H9 (cell line): ENCODE measurements at regions not wholly inside any gene's neighbourhood (a gene's known extent, or its start where the extent isn't known, plus 50 kb on each side); places are given as distances from the start of the nearest gene placed in this dataset.
"Not testable (repeated sequence)": the region's sequence is repeated elsewhere in the genome, so short reads cannot be mapped to it uniquely, and the experiment has no call there.

Experiments used
- DNase-seq: peaks from one replicate; pipeline ENCODE4 v3.0.0-alpha.2; 2017
- H2AFZ ChIP-seq: one replicate; pipeline ENCODE4 v1.6.1; 2013; ENCODE audit warnings: mild to moderate bottlenecking, low read length, control low read depth, moderate library complexity
- H2AK5ac ChIP-seq: 2 replicates; pipeline ENCODE4 v1.6.1; 2013; ENCODE audit warnings: low read length, control low read depth, mixed read lengths; ENCODE audit not compliant: insufficient read length
- H2BK120ac ChIP-seq: one replicate; pipeline ENCODE4 v1.6.1; 2013; ENCODE audit warnings: low read depth, mild to moderate bottlenecking, low read length, control low read depth, inconsistent platforms; ENCODE audit not compliant: poor library complexity, severe bottlenecking
- H2BK12ac ChIP-seq: 2 replicates; pipeline ENCODE4 v1.6.1; 2013; ENCODE audit warnings: low read length, control low read depth, mixed read lengths, low read depth; ENCODE audit not compliant: insufficient read length
- H2BK15ac ChIP-seq: 2 replicates; pipeline ENCODE4 v1.6.1; 2013; ENCODE audit warnings: low read depth, low read length, control low read depth
- H2BK20ac ChIP-seq: one replicate; pipeline ENCODE4 v1.6.1; 2013; ENCODE audit warnings: low read depth, mild to moderate bottlenecking, low read length, control low read depth, inconsistent platforms; ENCODE audit not compliant: poor library complexity, severe bottlenecking
- H2BK5ac ChIP-seq: 2 replicates; pipeline ENCODE4 v1.6.1; 2013; ENCODE audit warnings: low read length, control low read depth, mixed read lengths; ENCODE audit not compliant: insufficient read length
- H3K14ac ChIP-seq: 2 replicates; pipeline ENCODE4 v1.6.1; 2013; ENCODE audit warnings: low read length, control low read depth; ENCODE audit not compliant: insufficient read depth
- H3K18ac ChIP-seq: 2 replicates; pipeline ENCODE4 v1.6.1; 2013; ENCODE audit warnings: low read depth, mild to moderate bottlenecking, mixed read lengths, low read length, control low read depth; ENCODE audit not compliant: insufficient read length
- H3K23ac ChIP-seq: 2 replicates; pipeline ENCODE4 v1.6.1; 2013; ENCODE audit warnings: low read length, control low read depth, mixed read lengths, low read depth; ENCODE audit not compliant: insufficient read length
- H3K23me2 ChIP-seq: 2 replicates; pipeline ENCODE4 v1.6.1; 2013; ENCODE audit warnings: low read depth, mild to moderate bottlenecking, mixed read lengths, low read length, control low read depth; ENCODE audit not compliant: insufficient read length, poor library complexity, severe bottlenecking
- H3K27ac ChIP-seq: 2 replicates; pipeline ENCODE4 v1.5.1; 2013; ENCODE audit warnings: low read length, control low read depth, mixed read lengths, low read depth; ENCODE audit not compliant: insufficient read length
- H3K27me3 ChIP-seq: 2 replicates; pipeline ENCODE4 v1.6.1; 2013; ENCODE audit warnings: low read length, control low read depth, inconsistent platforms; ENCODE audit not compliant: insufficient read depth
- H3K4ac ChIP-seq: 2 replicates; pipeline ENCODE4 v1.6.1; 2013; ENCODE audit warnings: low read depth, mild to moderate bottlenecking, control low read depth, inconsistent platforms, low read length, moderate library complexity
- H3K4me1 ChIP-seq: 2 replicates; pipeline ENCODE4 v1.6.1; 2013; ENCODE audit warnings: low read length, control low read depth, inconsistent platforms; ENCODE audit not compliant: insufficient read depth
- H3K4me2 ChIP-seq: 2 replicates; pipeline ENCODE4 v1.6.1; 2013; ENCODE audit warnings: low read length, control low read depth, mixed read lengths; ENCODE audit not compliant: insufficient read length, insufficient read depth
- H3K56ac ChIP-seq: 2 replicates; pipeline ENCODE4 v1.6.1; 2013; ENCODE audit warnings: low read depth, mild to moderate bottlenecking, mixed read lengths, low read length, control low read depth; ENCODE audit not compliant: insufficient read length
- H3K79me1 ChIP-seq: 2 replicates; pipeline ENCODE4 v1.6.1; 2013; ENCODE audit warnings: low read depth, mild to moderate bottlenecking, moderate library complexity, low read length, control low read depth, inconsistent platforms; ENCODE audit not compliant: insufficient read depth, poor library complexity, severe bottlenecking
- H3K79me2 ChIP-seq: 2 replicates; pipeline ENCODE4 v1.6.1; 2013; ENCODE audit warnings: low read length, control low read depth, inconsistent platforms; ENCODE audit not compliant: insufficient read depth
- H3K9ac ChIP-seq: 2 replicates; pipeline ENCODE4 v1.6.1; 2013; ENCODE audit warnings: low read length, control low read depth, mixed read lengths; ENCODE audit not compliant: insufficient read length; ENCODE audit errors: extremely low read depth
- H3K9me3 ChIP-seq: one replicate; pipeline ENCODE4 v1.6.1; 2013; ENCODE audit warnings: low read depth, low read length, inconsistent platforms; ENCODE audit not compliant: control insufficient read depth
- H3T11ph ChIP-seq: one replicate; pipeline ENCODE4 v1.6.1; 2013; ENCODE audit warnings: mild to moderate bottlenecking, low read length, control low read depth, inconsistent platforms
- H4K20me1 ChIP-seq: one replicate; pipeline ENCODE4 v1.6.1; 2013; ENCODE audit not compliant: control insufficient read depth, insufficient read length, insufficient read depth
- H4K5ac ChIP-seq: 2 replicates; pipeline ENCODE4 v1.6.1; 2013; ENCODE audit warnings: low read depth, mild to moderate bottlenecking, mixed read lengths, low read length, control low read depth; ENCODE audit not compliant: insufficient read length
- H4K8ac ChIP-seq: replicated peaks from 2 replicates; pipeline ENCODE4 v1.6.1; 2013; ENCODE audit warnings: low read length, control low read depth, mixed read lengths, low read depth; ENCODE audit not compliant: insufficient read length
- H4K91ac ChIP-seq: 2 replicates; pipeline ENCODE4 v1.6.1; 2013; ENCODE audit warnings: low read depth, mild to moderate bottlenecking, moderate library complexity, mixed read lengths, low read length, control low read depth; ENCODE audit not compliant: insufficient read length
- H3K27ac Mint-ChIP-seq, 3 experiments: 2 replicates in 2 of 3; 3 replicates in 1 of 3; pipeline ENCODE4 v1.8.0; 2020 to 2021; ENCODE audit warnings: mixed read lengths in 3 of 3, mild to moderate bottlenecking in 1 of 3, moderate library complexity in 1 of 3
- H3K27me3 Mint-ChIP-seq: 2 replicates; pipeline ENCODE4 v1.8.0; 2021; ENCODE audit warnings: low read depth, mild to moderate bottlenecking, moderate library complexity, mixed read lengths
- H3K36me3 Mint-ChIP-seq, 3 experiments: 2 replicates in 2 of 3; 3 replicates in 1 of 3; pipeline ENCODE4 v1.8.0; 2020 to 2021; ENCODE audit warnings: low read depth in 3 of 3, mixed read lengths in 3 of 3; ENCODE audit not compliant: insufficient read depth in 1 of 3
- H3K4me1 Mint-ChIP-seq, 2 experiments: 2 replicates each; pipeline ENCODE4 v1.8.0; 2020; ENCODE audit warnings: mixed read lengths in 2 of 2
- H3K4me3 Mint-ChIP-seq, 2 experiments: 2 replicates in 1 of 2; 3 replicates in 1 of 2; pipeline ENCODE4 v1.8.0; 2020 to 2021; ENCODE audit warnings: mild to moderate bottlenecking in 2 of 2, mixed read lengths in 2 of 2, moderate library complexity in 1 of 2
- H3K9me3 Mint-ChIP-seq, 2 experiments: 2 replicates in 1 of 2; 3 replicates in 1 of 2; pipeline ENCODE4 v1.8.0; 2020; ENCODE audit warnings: mild to moderate bottlenecking in 2 of 2, mixed read lengths in 2 of 2, moderate library complexity in 1 of 2
- CTCF ChIP-seq: fragments of 200-600 bp; sonication (generic); conservative IDR thresholded peaks from 3 replicates; pipeline ENCODE4 v1.8.0; 2021; ENCODE audit warnings: antibody characterized with exemption, mild to moderate bottlenecking
- WGBS: extraction: QIAGEN DNeasy Blood & Tissue Kit; methylation state at CpG from one replicate; pipeline ENCODE4 v1.1.7; 2013; ENCODE audit warnings: missing lambda C conversion rate, low lambda C conversion rate, mixed read lengths; ENCODE audit not compliant: insufficient read length; ENCODE audit errors: extremely low coverage; 5-methylcytosine and 5-hydroxymethylcytosine counted together

- no peak for DNase-seq
- Histone ChIP-seq H3K9me3 (no peaks in the 10 kb centered on the region), H2BK15ac (no peak overlapping the region), H3K23me2 (no peaks in the 10 kb centered on the region), H3K79me2 (no peaks in the 10 kb centered on the region), H3K4me1 (no peaks in the 10 kb centered on the region), H2BK12ac (no peak overlapping the region), H2BK120ac (no peak overlapping the region), H2BK20ac (no peak overlapping the region), H2AFZ (no peak overlapping the region), H3K56ac (no peak overlapping the region), H2AK5ac (no peak overlapping the region), H4K8ac (no peak overlapping the region), H3K79me1 (no peaks in the 10 kb centered on the region), H3K18ac (no peak overlapping the region), H3K23ac (no peak overlapping the region), H3K27me3 (no peaks in the 10 kb centered on the region), H3T11ph (no peak overlapping the region), H3K27ac (no peak overlapping the region), H3K4me2 (no peak overlapping the region), H3K9ac (no peak overlapping the region), H3K4ac (no peak overlapping the region), H3K14ac (no peak overlapping the region), H4K20me1 (no peaks in the 10 kb centered on the region), H4K91ac (no peak overlapping the region), H4K5ac (no peak overlapping the region), H2BK5ac (no peak overlapping the region)
- no peaks in the 10 kb centered on the region for H3K27me3 Mint-ChIP-seq
- no peaks in the 10 kb centered on the region for H3K4me1 Mint-ChIP-seq
- peaks cover 10 to 15% of the 10 kb centered on the region in 2 experiments for H3K9me3 Mint-ChIP-seq
- H3K36me3 Mint-ChIP-seq: peaks cover 0 to 2% (median 0%) of the 10 kb centered on the region in 3 experiments; a peak in 4 of 7 replicates
- no CpG with 5 or more reads among the region's 1 CpG for WGBS
- no peak overlapping the region for H3K27ac Mint-ChIP-seq
- no peak for TF ChIP-seq CTCF
- H3K4me3 Mint-ChIP-seq: no peak overlapping the region
Observed at GRCh38 chr12:60760965-60761364, 1165.1 kb downstream of the SLC16A7 start.

GRCh38 chr12:60801166-60801565 lies 1205.3 kb downstream of the SLC16A7 start:
- not testable (repeated sequence) for H2AFZ ChIP-seq, H3K14ac ChIP-seq

More at GRCh38 chr12:60801166-60801565, 1205.3 kb downstream of the SLC16A7 start:
- not testable (repeated sequence) for H2BK20ac ChIP-seq, H3K27me3 Mint-ChIP-seq, H3K4me1 ChIP-seq, H3K56ac ChIP-seq, DNase-seq, H3K9me3 Mint-ChIP-seq, H2BK12ac ChIP-seq, H3K4me2 ChIP-seq, H3K79me1 ChIP-seq, H3K23me2 ChIP-seq, H3K9me3 ChIP-seq, H4K20me1 ChIP-seq, H2BK5ac ChIP-seq, H2AK5ac ChIP-seq, H4K8ac ChIP-seq, H3K27ac Mint-ChIP-seq, H3K18ac ChIP-seq, H3K79me2 ChIP-seq, H4K91ac ChIP-seq, H3K9ac ChIP-seq, H3K23ac ChIP-seq, H3K27me3 ChIP-seq, H3K27ac ChIP-seq, H3K4me1 Mint-ChIP-seq, H3K4me3 Mint-ChIP-seq, H2BK15ac ChIP-seq, H3K4ac ChIP-seq, H4K5ac ChIP-seq, H3T11ph ChIP-seq, H2BK120ac ChIP-seq, H3K36me3 Mint-ChIP-seq
- no CpG with 5 or more reads among the region's 1 CpG for WGBS
